ENCODE measurements at regions not wholly inside any gene's neighbourhood (a gene's known extent, or its start where the extent isn't known, plus 50 kb on each side); places are given as distances from the start of the nearest gene placed in this dataset.

DNA sequence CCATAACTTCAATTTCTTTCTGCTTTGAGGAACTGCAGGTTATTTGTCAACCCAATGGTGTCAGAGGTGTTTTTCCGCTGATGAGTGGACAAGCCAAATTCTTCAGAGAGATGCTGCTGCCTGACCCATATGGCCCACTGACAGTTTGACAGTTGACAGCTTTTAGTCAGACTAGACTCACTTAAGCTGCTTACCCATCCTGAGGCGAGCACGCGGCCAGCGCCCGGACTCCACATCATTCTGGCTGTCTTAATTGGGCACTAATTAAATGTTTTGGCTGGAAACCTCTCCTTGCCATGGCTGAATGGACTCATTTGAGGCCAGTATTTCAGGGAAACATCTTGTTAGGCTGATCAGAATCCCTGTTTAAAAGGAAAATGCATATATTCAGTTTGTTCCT lies 316.1 kb upstream of the FANCL start:
- TF ChIP-seq, protein P1, sequence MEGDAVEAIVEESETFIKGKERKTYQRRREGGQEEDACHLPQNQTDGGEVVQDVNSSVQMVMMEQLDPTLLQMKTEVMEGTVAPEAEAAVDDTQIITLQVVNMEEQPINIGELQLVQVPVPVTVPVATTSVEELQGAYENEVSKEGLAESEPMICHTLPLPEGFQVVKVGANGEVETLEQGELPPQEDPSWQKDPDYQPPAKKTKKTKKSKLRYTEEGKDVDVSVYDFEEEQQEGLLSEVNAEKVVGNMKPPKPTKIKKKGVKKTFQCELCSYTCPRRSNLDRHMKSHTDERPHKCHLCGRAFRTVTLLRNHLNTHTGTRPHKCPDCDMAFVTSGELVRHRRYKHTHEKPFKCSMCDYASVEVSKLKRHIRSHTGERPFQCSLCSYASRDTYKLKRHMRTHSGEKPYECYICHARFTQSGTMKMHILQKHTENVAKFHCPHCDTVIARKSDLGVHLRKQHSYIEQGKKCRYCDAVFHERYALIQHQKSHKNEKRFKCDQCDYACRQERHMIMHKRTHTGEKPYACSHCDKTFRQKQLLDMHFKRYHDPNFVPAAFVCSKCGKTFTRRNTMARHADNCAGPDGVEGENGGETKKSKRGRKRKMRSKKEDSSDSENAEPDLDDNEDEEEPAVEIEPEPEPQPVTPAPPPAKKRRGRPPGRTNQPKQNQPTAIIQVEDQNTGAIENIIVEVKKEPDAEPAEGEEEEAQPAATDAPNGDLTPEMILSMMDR (IDR thresholded peaks at IDR 0.05), result no peak
- no peak for TF ChIP-seq POLR2A (IDR thresholded peaks at IDR 0.05)
- TF ChIP-seq POLR2AphosphoS5 (IDR thresholded peaks at IDR 0.05), result no peak
